Caki2 (cell line): ENCODE measurements at regions not wholly inside any gene's neighbourhood (a gene's known extent, or its start where the extent isn't known, plus 50 kb on each side); places are given as distances from the start of the nearest gene placed in this dataset.

Experiments
- DNase-seq: peaks from one replicate; pipeline ENCODE4 v3.0.0-alpha.2; 2015; ENCODE audit warnings: low read depth
- in situ Hi-C: cut with HindIII; loops from 2 replicates; pipeline ENCODE4 v1.10.0; 2016; ENCODE audit warnings: low sequenced_read_pairs, low pct_unique_long_range_greater_than_20kb, mixed read lengths

GRCh38 chr5:71891856-71892255, 172.8 kb downstream of the CARTPT start:
- in situ Hi-C loops, result no loop called here
- peak; percentile 49 for DNase-seq

GRCh38 chr5:71892641-71893365, 173.7 kb downstream of the CARTPT start:
- in situ Hi-C loops, result no loop called here
- DNase-seq, result no peak

GRCh38 chr5:71893451-71893850, 174.4 kb downstream of the CARTPT start:
- in situ Hi-C loops, result no loop called here
- no peak for DNase-seq

GRCh38 chr5:71894091-71894490, 175.0 kb downstream of the CARTPT start:
- no peak for DNase-seq
- in situ Hi-C loops, result no loop called here

GRCh38 chr5:71895546-71895945, 176.5 kb downstream of the CARTPT start:
- in situ Hi-C loops, result no loop called here
- no peak for DNase-seq

GRCh38 chr5:71899865-71900342, 180.8 kb downstream of the CARTPT start:
- peak; percentile 29 for DNase-seq
- in situ Hi-C loops, result no loop called here

GRCh38 chr5:71903808-71904207, 184.7 kb downstream of the CARTPT start:
- no peak for DNase-seq
- in situ Hi-C loops, result no loop called here

- in situ Hi-C loops, result no loop called here
Observed at GRCh38 chr5:71904852-71905251, 185.8 kb downstream of the CARTPT start.

GRCh38 chr5:71905834-71906711, 187.0 kb downstream of the CARTPT start:
- no peak for DNase-seq
- in situ Hi-C loops, result no loop called here

More at GRCh38 chr5:71904852-71905251, 185.8 kb downstream of the CARTPT start:
- DNase-seq, result no peak

GRCh38 chr5:71907001-71907588, 188.0 kb downstream of the CARTPT start:
- DNase-seq, result no peak
- in situ Hi-C loops, result no loop called here

GRCh38 chr5:71907608-71908145, 188.6 kb downstream of the CARTPT start:
- no peak for DNase-seq
- in situ Hi-C loops, result no loop called here

- in situ Hi-C loops, result no loop called here
- DNase-seq, result no peak
Observed at GRCh38 chr5:71910741-71911140, 191.7 kb downstream of the CARTPT start.

GRCh38 chr5:71912021-71912420, 192.9 kb downstream of the CARTPT start:
- no peak for DNase-seq
- in situ Hi-C loops, result no loop called here

- DNase-seq, result no peak
- in situ Hi-C loops, result no loop called here
Observed at GRCh38 chr5:71914281-71914680, 193.0 kb upstream of the MAP1B start.

- in situ Hi-C loops, result no loop called here
- peak; percentile 92 for DNase-seq
Observed at GRCh38 chr5:71922584-71923106, 184.6 kb upstream of the MAP1B start.

- DNase-seq, result no peak
- in situ Hi-C loops, result no loop called here
Observed at GRCh38 chr5:71923755-71924154, 183.5 kb upstream of the MAP1B start.

- in situ Hi-C loops, result no loop called here
- DNase-seq, result no peak
Observed at GRCh38 chr5:71924325-71924724, 182.9 kb upstream of the MAP1B start.

GRCh38 chr5:71924980-71925379, 182.3 kb upstream of the MAP1B start:
- in situ Hi-C loops, result no loop called here
- no peak for DNase-seq
